GM12878 (cell line): ENCODE measurements at regions not wholly inside any gene's neighbourhood (a gene's known extent, or its start where the extent isn't known, plus 50 kb on each side); places are given as distances from the start of the nearest gene placed in this dataset.

ENCODE experiments used
- CHD4 ChIP-seq: fragments of 200-600 bp; sonication (generic); IDR thresholded peaks from 2 replicates; pipeline ENCODE4 v1.6.1; 2016; ENCODE audit warnings: mild to moderate bottlenecking
- DPF2 ChIP-seq: fragments of 450-650 bp; IDR thresholded peaks from 2 replicates; pipeline ENCODE4 v1.6.1; 2017; ENCODE audit warnings: mild to moderate bottlenecking
- PRDM15 ChIP-seq: fragments of 450-650 bp; formaldehyde crosslinking; IDR thresholded peaks from 2 replicates; pipeline ENCODE4 v1.4.0; 2020; ENCODE audit warnings: mild to moderate bottlenecking, moderate library complexity
- RAD51 ChIP-seq: fragments of 450-650 bp; IDR thresholded peaks from 2 replicates; pipeline ENCODE4 v1.6.1; 2016; ENCODE audit warnings: moderate library complexity, mild to moderate bottlenecking, inconsistent platforms
- SMAD5 ChIP-seq: IDR thresholded peaks from 2 replicates; pipeline ENCODE4 v1.6.1; 2016; ENCODE audit warnings: antibody characterized with exemption, low read depth
- ZNF687 ChIP-seq: fragments of 450-650 bp; IDR thresholded peaks from 2 replicates; pipeline ENCODE4 v1.6.1; 2017; ENCODE audit warnings: mild to moderate bottlenecking, moderate library complexity

GRCh38 chr14:98341211-98341610, 930.8 kb downstream of the BCL11B start (continued):
- TF ChIP-seq ZNF687 (no peak), PRDM15 (CRISPR knock-in tag) (no peak), RAD51 (no peak), CHD4 (no peak), SMAD5 (no peak), DPF2 (no peak)
- TF ChIP-seq, all 136 proteins: peak for 0
